ENCODE measurements at regions not wholly inside any gene's neighbourhood (a gene's known extent, or its start where the extent isn't known, plus 50 kb on each side); places are given as distances from the start of the nearest gene placed in this dataset.

- DNase-seq = no peak
These were observed 90.0 kb upstream of the CLMN start for GRCh38 chr14:95409477-95410272.

- no peak for DNase-seq
These were observed 89.2 kb upstream of the CLMN start for GRCh38 chr14:95408731-95409476.

- DNase-seq = no peak
These were observed 87.6 kb upstream of the CLMN start for GRCh38 chr14:95407354-95407753.

GRCh38 chr14:95406756-95407277 lies 87.1 kb upstream of the CLMN start:
- no peak for DNase-seq

- no peak for DNase-seq
These were observed 84.9 kb upstream of the CLMN start for GRCh38 chr14:95404583-95404982.

GRCh38 chr14:95402578-95402977 lies 82.9 kb upstream of the CLMN start:
- DNase-seq = no peak

GRCh38 chr14:95402176-95402575 lies 82.5 kb upstream of the CLMN start:
- DNase-seq = no peak

GRCh38 chr14:95398630-95399547 lies 79.2 kb upstream of the CLMN start:
- no peak for DNase-seq

- DNase-seq = no peak
These were observed 77.6 kb upstream of the CLMN start for GRCh38 chr14:95397325-95397724.

GRCh38 chr14:95396221-95396620 lies 76.5 kb upstream of the CLMN start:
- no peak for DNase-seq

- no peak for DNase-seq
These were observed 75.5 kb upstream of the CLMN start for GRCh38 chr14:95395098-95395737.

GRCh38 chr14:95394297-95395097 lies 74.8 kb upstream of the CLMN start:
- DNase-seq = no peak

GRCh38 chr14:95392841-95393240 lies 73.1 kb upstream of the CLMN start:
- DNase-seq = no peak

- no peak for DNase-seq
These were observed 71.6 kb upstream of the CLMN start for GRCh38 chr14:95391331-95391730.

GRCh38 chr14:95389471-95390011 lies 69.8 kb upstream of the CLMN start:
- DNase-seq = no peak

- no peak for DNase-seq
These were observed 69.0 kb upstream of the CLMN start for GRCh38 chr14:95388699-95389098.

- DNase-seq = no peak
These were observed 68.2 kb upstream of the CLMN start for GRCh38 chr14:95387826-95388445.

- no peak for DNase-seq
These were observed 66.9 kb upstream of the CLMN start for GRCh38 chr14:95386536-95387095.

- DNase-seq = no peak
These were observed 66.0 kb upstream of the CLMN start for GRCh38 chr14:95385701-95386100.

- DNase-seq = no peak
These were observed 63.0 kb upstream of the CLMN start for GRCh38 chr14:95382747-95383146.

- DNase-seq = no peak
These were observed 62.0 kb upstream of the CLMN start for GRCh38 chr14:95381726-95382125.

Data from DMS53 (cell line).